Keratinocyte (primary cell): ENCODE measurements at regions not wholly inside any gene's neighbourhood (a gene's known extent, or its start where the extent isn't known, plus 50 kb on each side); places are given as distances from the start of the nearest gene placed in this dataset.
"Not testable (repeated sequence)": the region's sequence is repeated elsewhere in the genome, so short reads cannot be mapped to it uniquely, and the experiment has no call there.

Experiments
- EZH2 ChIP-seq: IDR thresholded peaks from one replicate; pipeline ENCODE4 v1.6.1; 2012; ENCODE audit warnings: inconsistent platforms, mild to moderate bottlenecking, low read length, moderate library complexity
- TF ChIP-seq, protein P1 (sequence below), 3 experiments: IDR thresholded peaks in 1 of 3; conservative IDR thresholded peaks in 1 of 3; optimal IDR thresholded peaks in 1 of 3; 2 replicates in 2 of 3; 3 replicates in 1 of 3; pipeline versions ENCODE3 to v1.5.1; 2011; ENCODE audit warnings: low read length in 3 of 3, mild to moderate bottlenecking in 3 of 3, moderate library complexity in 2 of 3, control low read depth in 1 of 3, inconsistent platforms in 1 of 3; ENCODE audit not compliant: insufficient read depth in 2 of 3; ENCODE audit errors: extremely low read depth in 1 of 3

DNA sequence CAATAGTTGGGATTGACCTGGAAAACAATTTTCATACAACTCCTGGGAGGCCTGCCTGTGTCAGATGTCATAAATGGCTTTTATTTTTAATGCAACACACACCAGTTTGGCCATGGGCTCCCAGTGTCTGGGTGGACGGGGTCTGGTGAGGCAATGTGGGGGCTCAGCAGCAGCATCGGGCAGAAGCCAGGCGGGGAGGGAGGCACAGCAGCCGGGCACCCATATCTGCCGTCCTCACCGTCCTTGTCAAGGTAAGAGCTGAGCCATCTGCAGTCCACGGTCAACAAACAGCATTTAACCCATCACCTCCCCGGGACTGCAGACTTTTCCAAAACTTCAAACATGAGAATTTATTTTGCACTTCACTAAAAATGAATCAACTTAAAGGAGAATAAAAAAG lies 154.0 kb upstream of the ZNF469 start:
- TF ChIP-seq, protein P1, sequence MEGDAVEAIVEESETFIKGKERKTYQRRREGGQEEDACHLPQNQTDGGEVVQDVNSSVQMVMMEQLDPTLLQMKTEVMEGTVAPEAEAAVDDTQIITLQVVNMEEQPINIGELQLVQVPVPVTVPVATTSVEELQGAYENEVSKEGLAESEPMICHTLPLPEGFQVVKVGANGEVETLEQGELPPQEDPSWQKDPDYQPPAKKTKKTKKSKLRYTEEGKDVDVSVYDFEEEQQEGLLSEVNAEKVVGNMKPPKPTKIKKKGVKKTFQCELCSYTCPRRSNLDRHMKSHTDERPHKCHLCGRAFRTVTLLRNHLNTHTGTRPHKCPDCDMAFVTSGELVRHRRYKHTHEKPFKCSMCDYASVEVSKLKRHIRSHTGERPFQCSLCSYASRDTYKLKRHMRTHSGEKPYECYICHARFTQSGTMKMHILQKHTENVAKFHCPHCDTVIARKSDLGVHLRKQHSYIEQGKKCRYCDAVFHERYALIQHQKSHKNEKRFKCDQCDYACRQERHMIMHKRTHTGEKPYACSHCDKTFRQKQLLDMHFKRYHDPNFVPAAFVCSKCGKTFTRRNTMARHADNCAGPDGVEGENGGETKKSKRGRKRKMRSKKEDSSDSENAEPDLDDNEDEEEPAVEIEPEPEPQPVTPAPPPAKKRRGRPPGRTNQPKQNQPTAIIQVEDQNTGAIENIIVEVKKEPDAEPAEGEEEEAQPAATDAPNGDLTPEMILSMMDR (optimal IDR thresholded peaks at IDR 0.05 in 1 of 3, IDR thresholded peaks at IDR 0.05 in 1 of 3, conservative IDR thresholded peaks at IDR 0.05 in 1 of 3; ENCODE audit: extremely low read depth in 1 of 3, insufficient read depth in 2 of 3, low read length in 3 of 3), result not testable (repeated sequence)
- TF ChIP-seq EZH2, result not testable (repeated sequence)
